Endodermal cell (in vitro differentiated cells): ENCODE measurements at regions not wholly inside any gene's neighbourhood (a gene's known extent, or its start where the extent isn't known, plus 50 kb on each side); places are given as distances from the start of the nearest gene placed in this dataset.
A peak's percentile ranks its signal among the peaks of the same experiment; 100 is the strongest.

Source experiments
- DNase-seq: peaks from one replicate; pipeline ENCODE4 v3.0.0-alpha.2; 2017
- H3K27ac ChIP-seq: 2 replicates; pipeline ENCODE4 v1.5.1; 2013; ENCODE audit warnings: mild to moderate bottlenecking, low read depth, low read length, moderate library complexity
- H3K27me3 ChIP-seq: 2 replicates; pipeline ENCODE4 v1.6.1; 2013; ENCODE audit warnings: mild to moderate bottlenecking, low read length, moderate library complexity; ENCODE audit not compliant: insufficient read depth, control insufficient read depth, poor library complexity, severe bottlenecking
- H3K36me3 ChIP-seq: 2 replicates; pipeline ENCODE4 v1.7.0; 2013; ENCODE audit warnings: mild to moderate bottlenecking, low read length, moderate library complexity; ENCODE audit not compliant: control insufficient read depth, insufficient read depth
- H3K4me1 ChIP-seq: one replicate; pipeline ENCODE4 v1.7.0; 2013; ENCODE audit warnings: low read length; ENCODE audit not compliant: control insufficient read depth, insufficient read depth
- H3K4me3 ChIP-seq: 2 replicates; pipeline ENCODE4 v1.5.1; 2013; ENCODE audit warnings: mild to moderate bottlenecking, low read length, moderate library complexity
- H3K9ac ChIP-seq: 2 replicates; pipeline ENCODE4 v1.6.1; 2013; ENCODE audit warnings: mild to moderate bottlenecking, low read length, moderate library complexity; ENCODE audit not compliant: poor library complexity, severe bottlenecking; ENCODE audit errors: extremely low read depth
- H3K9me3 ChIP-seq: 2 replicates; pipeline ENCODE4 v1.6.1; 2013; ENCODE audit warnings: mild to moderate bottlenecking, low read length, moderate library complexity; ENCODE audit not compliant: control insufficient read depth
- H3K27ac Mint-ChIP-seq: 2 replicates; pipeline ENCODE4 v1.8.0; 2020; ENCODE audit warnings: mixed read lengths
- H3K27me3 Mint-ChIP-seq: 2 replicates; pipeline ENCODE4 v1.8.0; 2021; ENCODE audit warnings: mild to moderate bottlenecking, mixed read lengths; ENCODE audit not compliant: insufficient read depth
- H3K36me3 Mint-ChIP-seq: 2 replicates; pipeline ENCODE4 v1.8.0; 2020; ENCODE audit warnings: low read depth, mixed read lengths
- H3K4me1 Mint-ChIP-seq: 2 replicates; pipeline ENCODE4 v1.8.0; 2020; ENCODE audit warnings: mixed read lengths
- H3K4me3 Mint-ChIP-seq: 2 replicates; pipeline ENCODE4 v1.8.0; 2020; ENCODE audit warnings: mild to moderate bottlenecking, moderate library complexity, mixed read lengths
- H3K9me3 Mint-ChIP-seq: 2 replicates; pipeline ENCODE4 v1.8.0; 2020; ENCODE audit warnings: mild to moderate bottlenecking, mixed read lengths
- CTCF ChIP-seq: fragments of 200-600 bp; sonication (generic); conservative IDR thresholded peaks from 2 replicates; pipeline ENCODE4 v1.5.0; 2021; ENCODE audit warnings: antibody characterized with exemption, mild to moderate bottlenecking
- WGBS, 2 experiments: methylation state at CpG; one replicate each; pipeline versions ENCODE4 v1.1.5 to v1.1.7; 2013; ENCODE audit warnings: missing lambda C conversion rate in 2 of 2, mixed read lengths in 1 of 2; ENCODE audit not compliant: insufficient coverage in 1 of 2, insufficient read length in 1 of 2; 5-methylcytosine and 5-hydroxymethylcytosine counted together

- peaks cover 3% of the 10 kb centered on the region for H3K9me3 Mint-ChIP-seq
- Histone ChIP-seq H3K4me1 (peaks cover 4% of the 10 kb centered on the region), H3K9ac (no peak overlapping the region), H3K27ac (no peak overlapping the region), H3K4me3 (no peak overlapping the region), H3K9me3 (no peaks in the 10 kb centered on the region), H3K36me3 (no peaks in the 10 kb centered on the region), H3K27me3 (peaks cover 85% of the 10 kb centered on the region)
- peaks cover 78% of the 10 kb centered on the region for H3K27me3 Mint-ChIP-seq
- no peak for TF ChIP-seq CTCF
- peaks cover 19% of the 10 kb centered on the region for H3K4me1 Mint-ChIP-seq
- no peaks in the 10 kb centered on the region for H3K36me3 Mint-ChIP-seq
- no peak overlapping the region for H3K4me3 Mint-ChIP-seq
- H3K27ac Mint-ChIP-seq: no peak overlapping the region
- DNase-seq: peak; percentile 55
- 45 to 79% methylated on average over 4 of the region's 4 CpGs for WGBS, 2 experiments
Observed at GRCh38 chr5:109917154-109917546, 227.4 kb downstream of the MAN2A1 start.

- no peak overlapping the region for H3K4me3 Mint-ChIP-seq
- Histone ChIP-seq H3K27ac (no peak overlapping the region), H3K4me1 (peaks cover 7% of the 10 kb centered on the region), H3K27me3 (peaks cover 76% of the 10 kb centered on the region), H3K9me3 (no peaks in the 10 kb centered on the region), H3K36me3 (no peaks in the 10 kb centered on the region), H3K4me3 (no peak overlapping the region), H3K9ac (no peak overlapping the region)
- 86 to 93% methylated on average over 4 of the region's 4 CpGs for WGBS, 2 experiments
- H3K4me1 Mint-ChIP-seq: peaks cover 25% of the 10 kb centered on the region
- no peak overlapping the region for H3K27ac Mint-ChIP-seq
- H3K36me3 Mint-ChIP-seq: no peaks in the 10 kb centered on the region
- TF ChIP-seq CTCF: no peak
- H3K27me3 Mint-ChIP-seq: peaks cover 76% of the 10 kb centered on the region
- DNase-seq: no peak
- H3K9me3 Mint-ChIP-seq: peaks cover 3% of the 10 kb centered on the region
Observed at GRCh38 chr5:109917966-109918365, 228.2 kb downstream of the MAN2A1 start.

GRCh38 chr5:109920736-109921135, 231.0 kb downstream of the MAN2A1 start:
- H3K4me3 Mint-ChIP-seq: no peak overlapping the region
- peaks cover 49% of the 10 kb centered on the region for H3K27me3 Mint-ChIP-seq
- TF ChIP-seq CTCF: no peak
- peaks cover 53% of the 10 kb centered on the region for H3K27me3 ChIP-seq
- H3K36me3 ChIP-seq: no peaks in the 10 kb centered on the region
- H3K4me3 ChIP-seq: no peak overlapping the region
- H3K9me3 ChIP-seq: no peaks in the 10 kb centered on the region
- WGBS, 2 experiments: 80 to 93% methylated on average over 2 to 4 of the region's 4 CpGs
- no peak overlapping the region for H3K27ac ChIP-seq
- no peak overlapping the region for H3K27ac Mint-ChIP-seq
- H3K9me3 Mint-ChIP-seq: peaks cover 3% of the 10 kb centered on the region
- DNase-seq: no peak
- peaks cover 9% of the 10 kb centered on the region for H3K4me1 ChIP-seq
- H3K36me3 Mint-ChIP-seq: no peaks in the 10 kb centered on the region
- peaks cover 40% of the 10 kb centered on the region for H3K4me1 Mint-ChIP-seq
- no peak overlapping the region for H3K9ac ChIP-seq
